ENCODE measurements at regions not wholly inside any gene's neighbourhood (a gene's known extent, or its start where the extent isn't known, plus 50 kb on each side); places are given as distances from the start of the nearest gene placed in this dataset.

- H3K4me1 ChIP-seq (ENCODE audit: control insufficient read depth, extremely low read depth, insufficient read depth, low read length) = no peaks in the 10 kb centered on the region
- no peak for TF ChIP-seq MAX (IDR thresholded peaks at IDR 0.05; ENCODE audit: insufficient read depth, insufficient read length)
- no peak for TF ChIP-seq CTCF (IDR thresholded peaks at IDR 0.05; ENCODE audit: extremely low read depth in 1 of 2, insufficient read depth in 1 of 2, low read depth in 1 of 2, low read length in 2 of 2)
- no peaks in the 10 kb centered on the region for H4K20me1 ChIP-seq (replicated peaks; ENCODE audit: control insufficient read depth, extremely low read depth, insufficient read depth, low read length)
- ChIA-PET CTCF (interaction anchor here (1.0 to 4.2 kb wide), 16 partner anchors 10 to 1022 kb away, joined by 3 to 84 read pairs (median 7); partner anchors contain the start of genes CRELD1 and SEC13), POLR2A (no interaction called here)
- no peak overlapping the region for H3K4me3 ChIP-seq (replicated peaks in 1 of 3; ENCODE audit: insufficient read depth in 1 of 3, low read depth in 1 of 3, low read length in 3 of 3)
- H3K36me3 ChIP-seq (ENCODE audit: control insufficient read depth in 2 of 2, extremely low read depth in 1 of 2, insufficient read depth in 2 of 2, low read length in 2 of 2) = no peaks in the 10 kb centered on the region
- no peak overlapping the region for H3K9ac ChIP-seq (replicated peaks; ENCODE audit: extremely low read depth, insufficient read depth, low read length)
- BruUV-seq (replicated peaks) = no TSS peak
- FAIRE-seq = no peak
- intact Hi-C loops (cut with micrococcal nuclease) (loop anchor here (2.0 to 10.0 kb wide), 2 partner anchors 319 to 803 kb away; partner anchors contain the start of gene CRELD1), dilution Hi-C loops (cut with MboI; ENCODE audit: extremely low pct_ligation_motif_present, low sequenced_read_pairs) (no loop called here)
- H3K27ac ChIP-seq (ENCODE audit: insufficient read depth, low read depth, low read length) = no peak overlapping the region
- no peak overlapping the region for H2AFZ ChIP-seq (ENCODE audit: low read depth, low read length)
- peaks cover 2% of the 10 kb centered on the region for H3K9me3 ChIP-seq (replicated peaks; ENCODE audit: control insufficient read depth, insufficient read depth, low read length)
- no peaks in the 10 kb centered on the region for H3K79me2 ChIP-seq (ENCODE audit: control insufficient read depth, insufficient read depth, low read length)
- no peaks in the 10 kb centered on the region for H3K9me1 ChIP-seq (replicated peaks; ENCODE audit: control insufficient read depth, extremely low read depth, insufficient read depth, low read length)
- H3K4me2 ChIP-seq (ENCODE audit: insufficient read depth, low read length) = no peak overlapping the region
- H3K27me3 ChIP-seq (ENCODE audit: control insufficient read depth in 2 of 2, insufficient read depth in 2 of 2, low read length in 2 of 2) = peaks cover 0 to 5% of the 10 kb centered on the region in 2 experiments
- DNase-seq (ENCODE audit: low read depth, low spot score) = no peak
Observed at GRCh38 chr3:10737785-10738184, 78.2 kb upstream of the SLC6A11 start.

GRCh38 chr3:10738688-10739372 lies 77.2 kb upstream of the SLC6A11 start:
- Histone ChIP-seq H3K4me1 (ENCODE audit: control insufficient read depth, extremely low read depth, insufficient read depth, low read length) (no peaks in the 10 kb centered on the region), H3K79me2 (ENCODE audit: control insufficient read depth, insufficient read depth, low read length) (no peaks in the 10 kb centered on the region), H3K36me3 (ENCODE audit: control insufficient read depth in 2 of 2, extremely low read depth in 1 of 2, insufficient read depth in 2 of 2, low read length in 2 of 2) (no peaks in the 10 kb centered on the region), H3K27ac (ENCODE audit: insufficient read depth, low read depth, low read length) (no peak overlapping the region), H3K9me3 (replicated peaks; ENCODE audit: control insufficient read depth, insufficient read depth, low read length) (peaks cover under 1% of the 10 kb centered on the region), H3K4me3 (replicated peaks in 1 of 3; ENCODE audit: insufficient read depth in 1 of 3, low read depth in 1 of 3, low read length in 3 of 3) (peak overlapping the region in 1 of 3 experiments; percentile 18), H3K27me3 (ENCODE audit: control insufficient read depth in 2 of 2, insufficient read depth in 2 of 2, low read length in 2 of 2) (peaks cover 0 to 5% of the 10 kb centered on the region in 2 experiments), H4K20me1 (replicated peaks; ENCODE audit: control insufficient read depth, extremely low read depth, insufficient read depth, low read length) (no peaks in the 10 kb centered on the region), H3K4me2 (ENCODE audit: insufficient read depth, low read length) (no peak overlapping the region), H3K9me1 (replicated peaks; ENCODE audit: control insufficient read depth, extremely low read depth, insufficient read depth, low read length) (no peaks in the 10 kb centered on the region), H2AFZ (ENCODE audit: low read depth, low read length) (peak overlapping the region; percentile 61), H3K9ac (replicated peaks; ENCODE audit: extremely low read depth, insufficient read depth, low read length) (no peak overlapping the region)
- intact Hi-C loops (cut with micrococcal nuclease) = loop anchor here (1.0 to 10.0 kb wide), 3 partner anchors 320 to 804 kb away; partner anchors contain the start of gene CRELD1
- DNase-seq (ENCODE audit: low read depth, low spot score) (peak; percentile 70), FAIRE-seq (peak; percentile 83)
- CTCF ChIA-PET = interaction anchor here (0.6 to 4.2 kb wide), 42 partner anchors 8 to 1234 kb away, joined by 3 to 84 read pairs (median 4); partner anchors contain the start of genes CRELD1 and SEC13
- BruUV-seq (replicated peaks) = no TSS peak
- dilution Hi-C loops (cut with MboI; ENCODE audit: extremely low pct_ligation_motif_present, low sequenced_read_pairs) = no loop called here
- POLR2A ChIA-PET = no interaction called here
- TF ChIP-seq GATA2 (IDR thresholded peaks at IDR 0.05; ENCODE audit: insufficient read depth, insufficient read length, low read depth, low read length) (no peak), MYC (IDR thresholded peaks at IDR 0.05; ENCODE audit: low read depth, low read length) (no peak), CTCF (IDR thresholded peaks at IDR 0.05; ENCODE audit: extremely low read depth in 1 of 2, insufficient read depth in 1 of 2, low read depth in 1 of 2, low read length in 2 of 2) (peak; percentile 75 to 89), MAX (IDR thresholded peaks at IDR 0.05; ENCODE audit: insufficient read depth, insufficient read length) (no peak), FOS (IDR thresholded peaks at IDR 0.05; ENCODE audit: borderline replicate concordance, insufficient read depth, low read length) (no peak), JUN (IDR thresholded peaks at IDR 0.05; ENCODE audit: borderline replicate concordance, insufficient read depth, insufficient read length, low read depth) (no peak), POLR2AphosphoS5 (IDR thresholded peaks at IDR 0.05; ENCODE audit: insufficient read depth, low read depth, low read length) (no peak), POLR2A (IDR thresholded peaks at IDR 0.05; ENCODE audit: low read depth, low read length) (no peak), EZH2 (IDR thresholded peaks at IDR 0.05; ENCODE audit: borderline replicate concordance, low read depth, low read length, severe bottlenecking) (peak; percentile 62)
